Smooth muscle cell (in vitro differentiated cells): ENCODE measurements at regions not wholly inside any gene's neighbourhood (a gene's known extent, or its start where the extent isn't known, plus 50 kb on each side); places are given as distances from the start of the nearest gene placed in this dataset.
"Not testable (repeated sequence)": the region's sequence is repeated elsewhere in the genome, so short reads cannot be mapped to it uniquely, and the experiment has no call there.

Source experiments
- DNase-seq: peaks from one replicate; lab custom pipeline; 2025; ENCODE audit not compliant: unreplicated experiment; lab: John Stamatoyannopoulos, UW
- H2AFZ ChIP-seq: fragments of 200-600 bp; sonication (generic); 2 replicates; pipeline ENCODE4 v1.6.0; 2016; ENCODE audit warnings: antibody characterized with exemption, low read depth, mild to moderate bottlenecking
- H3F3A ChIP-seq: fragments of 200-600 bp; sonication (generic); 2 replicates; pipeline ENCODE4 v1.6.0; 2017; ENCODE audit warnings: antibody characterized with exemption, low read depth
- H3K27ac ChIP-seq: fragments of 200-600 bp; sonication (generic); 2 replicates; pipeline ENCODE4 v1.5.1; 2016; ENCODE audit warnings: low read depth, mild to moderate bottlenecking
- H3K27me3 ChIP-seq: fragments of 200-600 bp; sonication (generic); 2 replicates; pipeline ENCODE4 v1.6.1; 2016; ENCODE audit warnings: low read depth, mild to moderate bottlenecking
- H3K36me3 ChIP-seq: fragments of 200-600 bp; sonication (generic); 2 replicates; pipeline ENCODE4 v1.5.1; 2016; ENCODE audit warnings: low read depth
- H3K4me1 ChIP-seq: fragments of 200-600 bp; sonication (generic); 2 replicates; pipeline ENCODE4 v1.5.1; 2016; ENCODE audit warnings: low read depth
- H3K4me2 ChIP-seq: fragments of 200-600 bp; sonication (generic); 2 replicates; pipeline ENCODE4 v1.6.0; 2016; ENCODE audit warnings: mild to moderate bottlenecking
- H3K4me3 ChIP-seq: fragments of 200-600 bp; sonication (generic); 2 replicates; pipeline ENCODE4 v1.5.1; 2016; ENCODE audit warnings: mild to moderate bottlenecking
- H3K79me2 ChIP-seq: fragments of 200-600 bp; sonication (generic); 2 replicates; pipeline ENCODE4 v1.6.0; 2016; ENCODE audit warnings: low read depth, mild to moderate bottlenecking
- H3K9ac ChIP-seq: fragments of 200-600 bp; sonication (generic); 2 replicates; pipeline ENCODE4 v1.6.0; 2016; ENCODE audit warnings: low read depth
- H3K9me3 ChIP-seq: fragments of 200-600 bp; sonication (generic); replicated peaks from 2 replicates; pipeline ENCODE4 v1.5.1; 2016; ENCODE audit warnings: low read depth
- H4K20me1 ChIP-seq: fragments of 200-600 bp; sonication (generic); 2 replicates; pipeline ENCODE4 v1.6.0; 2016; ENCODE audit warnings: low read depth
- CTCF ChIP-seq: fragments of 200-600 bp; sonication (generic); IDR thresholded peaks from 2 replicates; pipeline ENCODE4 v1.5.1; 2017; ENCODE audit warnings: borderline replicate concordance, mild to moderate bottlenecking, antibody characterized with exemption; ENCODE audit not compliant: insufficient read depth, poor library complexity, severe bottlenecking
- WGBS: methylation state at CpG from one replicate; pipeline ENCODE4 v1.1.7; 2016; ENCODE audit warnings: low lambda C conversion rate; 5-methylcytosine and 5-hydroxymethylcytosine counted together

- Histone ChIP-seq H3K9me3 (no peaks in the 10 kb centered on the region), H3K4me1 (peaks cover 3% of the 10 kb centered on the region), H3K36me3 (no peaks in the 10 kb centered on the region), H4K20me1 (no peaks in the 10 kb centered on the region), H3K9ac (no peak overlapping the region), H3K79me2 (no peaks in the 10 kb centered on the region), H3K27me3 (no peaks in the 10 kb centered on the region), H3F3A (no peaks in the 10 kb centered on the region), H3K4me2 (no peak overlapping the region), H2AFZ (no peak overlapping the region), H3K4me3 (no peak overlapping the region), H3K27ac (no peak overlapping the region)
- TF ChIP-seq CTCF, result no peak
- 75% methylated on average over 4 of the region's 4 CpGs for WGBS
- DNase-seq, result no peak
Measured at GRCh38 chr6:66264376-66264775, 557.4 kb upstream of the EYS start.

- H3K9me3 ChIP-seq, H3K9ac ChIP-seq, H3K27ac ChIP-seq, H3K79me2 ChIP-seq, H3F3A ChIP-seq, H2AFZ ChIP-seq, H3K4me1 ChIP-seq, H3K4me3 ChIP-seq, H3K27me3 ChIP-seq, H3K4me2 ChIP-seq, H4K20me1 ChIP-seq, H3K36me3 ChIP-seq, DNase-seq: not testable (repeated sequence)
- 87% methylated on average over 6 of the region's 6 CpGs for WGBS
Measured at GRCh38 chr6:66258731-66259487, 551.9 kb upstream of the EYS start.

- Histone ChIP-seq H3K4me1 (no peaks in the 10 kb centered on the region), H2AFZ (no peak overlapping the region), H3K9me3 (no peaks in the 10 kb centered on the region), H4K20me1 (no peaks in the 10 kb centered on the region), H3K27me3 (no peaks in the 10 kb centered on the region), H3K9ac (no peak overlapping the region), H3K4me2 (no peak overlapping the region), H3K27ac (no peak overlapping the region), H3F3A (no peaks in the 10 kb centered on the region), H3K79me2 (no peaks in the 10 kb centered on the region), H3K4me3 (no peak overlapping the region), H3K36me3 (no peaks in the 10 kb centered on the region)
- TF ChIP-seq CTCF, result no peak
- no peak for DNase-seq
- WGBS, result 97% methylated on average over 1 of the region's 1 CpG
Measured at GRCh38 chr6:66245231-66245630, 538.2 kb upstream of the EYS start.

- H2AFZ ChIP-seq, result no peak overlapping the region
- no peaks in the 10 kb centered on the region for H3K4me1 ChIP-seq
- no peak overlapping the region for H3K27ac ChIP-seq
- H3K9me3 ChIP-seq, result no peaks in the 10 kb centered on the region
- WGBS, result 92% methylated on average over 2 of the region's 2 CpGs
- H3K36me3 ChIP-seq, result no peaks in the 10 kb centered on the region
- H3K27me3 ChIP-seq, result no peaks in the 10 kb centered on the region
- no peaks in the 10 kb centered on the region for H3F3A ChIP-seq
- no peaks in the 10 kb centered on the region for H3K79me2 ChIP-seq
- no peaks in the 10 kb centered on the region for H4K20me1 ChIP-seq
- no peak overlapping the region for H3K4me3 ChIP-seq
- no peak overlapping the region for H3K4me2 ChIP-seq
- no peak overlapping the region for H3K9ac ChIP-seq
- no peak for TF ChIP-seq CTCF
- no peak for DNase-seq
Measured at GRCh38 chr6:66238851-66239250, 531.8 kb upstream of the EYS start.
